Keratinocyte (primary cell): ENCODE measurements at regions not wholly inside any gene's neighbourhood (a gene's known extent, or its start where the extent isn't known, plus 50 kb on each side); places are given as distances from the start of the nearest gene placed in this dataset.

Experiments used
- DNase-seq: peaks from one replicate; pipeline ENCODE4 v3.0.0-alpha.2; 2011; ENCODE audit warnings: low read depth, missing footprints, low spot score
- FAIRE-seq: peaks from 2 replicates; lab custom pipeline; 2011; peaks lifted over from hg19 to GRCh38; lab: Jason Lieb, UNC
- H2AFZ ChIP-seq: 2 replicates; pipeline ENCODE4 v1.6.0; 2012; ENCODE audit warnings: low read length, control low read depth, inconsistent platforms; ENCODE audit not compliant: control insufficient read depth
- H3K27ac ChIP-seq: 2 replicates; pipeline ENCODE4 v1.5.1; 2011; ENCODE audit warnings: low read length; ENCODE audit not compliant: control insufficient read depth, insufficient read depth
- H3K27me3 ChIP-seq: 3 replicates; pipeline ENCODE4 v1.6.0; 2011; ENCODE audit warnings: low read length; ENCODE audit not compliant: control insufficient read depth, insufficient read depth; ENCODE audit errors: extremely low read depth
- H3K36me3 ChIP-seq, 2 experiments: 2 replicates in 1 of 2; 3 replicates in 1 of 2; pipeline ENCODE4 v1.5.1; 2011; ENCODE audit warnings: low read length in 2 of 2, mild to moderate bottlenecking in 1 of 2; ENCODE audit not compliant: control insufficient read depth in 2 of 2, insufficient read depth in 2 of 2; ENCODE audit errors: extremely low read depth in 1 of 2
- H3K4me1 ChIP-seq: 3 replicates; pipeline ENCODE4 v1.5.1; 2011; ENCODE audit warnings: low read length; ENCODE audit not compliant: control insufficient read depth, insufficient read depth; ENCODE audit errors: extremely low read depth
- H3K4me2 ChIP-seq: 3 replicates; pipeline ENCODE4 v1.6.0; 2011; ENCODE audit warnings: low read depth, low read length; ENCODE audit not compliant: control insufficient read depth, insufficient read depth; ENCODE audit errors: extremely low read depth
- H3K4me3 ChIP-seq, 3 experiments: fragments of 200-600 bp in 1 of 3; sonication (generic) in 1 of 3; 2 replicates in 2 of 3; 3 replicates in 1 of 3; pipeline ENCODE4 v1.5.1; 2011 to 2016; ENCODE audit warnings: low read length in 3 of 3, mild to moderate bottlenecking in 3 of 3, control low read depth in 2 of 3, inconsistent platforms in 1 of 3, low read depth in 1 of 3, mixed read lengths in 1 of 3, mixed run types in 1 of 3, moderate library complexity in 1 of 3; ENCODE audit not compliant: control insufficient read depth in 2 of 3, insufficient read depth in 2 of 3; ENCODE audit errors: extremely low read depth in 1 of 3
- H3K79me2 ChIP-seq: 2 replicates; pipeline ENCODE4 v1.6.0; 2012; ENCODE audit warnings: low read length; ENCODE audit not compliant: control insufficient read depth, insufficient read depth
- H3K9ac ChIP-seq: 3 replicates; pipeline ENCODE4 v1.6.0; 2011; ENCODE audit warnings: low read length; ENCODE audit not compliant: control insufficient read depth, insufficient read depth; ENCODE audit errors: extremely low read depth
- H3K9me1 ChIP-seq: 3 replicates; pipeline ENCODE4 v1.6.0; 2011; ENCODE audit warnings: low read length; ENCODE audit not compliant: control insufficient read depth, insufficient read depth; ENCODE audit errors: extremely low read depth
- H3K9me3 ChIP-seq: 2 replicates; pipeline ENCODE4 v1.5.1; 2012; ENCODE audit warnings: low read depth, low read length; ENCODE audit not compliant: control insufficient read depth
- H4K20me1 ChIP-seq: 3 replicates; pipeline ENCODE4 v1.6.0; 2011; ENCODE audit warnings: low read length; ENCODE audit not compliant: control insufficient read depth, insufficient read depth; ENCODE audit errors: extremely low read depth
- EZH2 ChIP-seq: IDR thresholded peaks from one replicate; pipeline ENCODE4 v1.6.1; 2012; ENCODE audit warnings: inconsistent platforms, mild to moderate bottlenecking, low read length, moderate library complexity
- dilution Hi-C: fragments of 300-500 bp; cut with MboI; formaldehyde crosslinking; loops from one replicate; pipeline ENCODE4 v1.7.0; 2020; ENCODE audit warnings: low sequenced_read_pairs; ENCODE audit not compliant: extremely low pct_ligation_motif_present
- TF ChIP-seq, protein P1 (sequence below), 3 experiments: IDR thresholded peaks in 1 of 3; conservative IDR thresholded peaks in 1 of 3; optimal IDR thresholded peaks in 1 of 3; 2 replicates in 2 of 3; 3 replicates in 1 of 3; pipeline versions ENCODE3 to v1.5.1; 2011; ENCODE audit warnings: low read length in 3 of 3, mild to moderate bottlenecking in 3 of 3, moderate library complexity in 2 of 3, control low read depth in 1 of 3, inconsistent platforms in 1 of 3; ENCODE audit not compliant: insufficient read depth in 2 of 3; ENCODE audit errors: extremely low read depth in 1 of 3

DNA sequence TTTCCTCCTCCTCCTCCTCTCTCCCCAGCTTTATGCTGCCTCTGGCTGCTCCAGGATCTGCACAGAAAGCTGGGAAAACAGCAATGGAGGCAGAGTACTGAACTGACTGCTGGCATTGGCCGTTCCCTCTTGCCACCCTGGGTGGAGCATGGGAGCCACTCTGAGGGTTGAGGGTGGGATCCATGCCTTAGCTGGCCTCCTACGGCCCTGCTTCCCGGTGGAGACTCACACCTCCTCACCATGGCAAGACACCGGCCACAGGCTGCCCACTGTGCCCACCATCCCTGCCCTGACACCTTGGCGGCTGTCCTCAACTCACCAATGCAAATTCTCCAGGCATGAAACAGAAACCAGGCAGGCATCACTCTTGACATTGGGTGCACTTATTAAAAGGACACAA lies 832.3 kb upstream of the ID2 start:
- no peak overlapping the region for H3K4me3 ChIP-seq
- H3K27ac ChIP-seq, result no peak overlapping the region
- FAIRE-seq (no peak), DNase-seq (no peak)
- H3K9ac ChIP-seq, result no peak overlapping the region
- H3K79me2 ChIP-seq, result no peaks in the 10 kb centered on the region
- H3K27me3 ChIP-seq, result no peaks in the 10 kb centered on the region
- TF ChIP-seq, protein P1, sequence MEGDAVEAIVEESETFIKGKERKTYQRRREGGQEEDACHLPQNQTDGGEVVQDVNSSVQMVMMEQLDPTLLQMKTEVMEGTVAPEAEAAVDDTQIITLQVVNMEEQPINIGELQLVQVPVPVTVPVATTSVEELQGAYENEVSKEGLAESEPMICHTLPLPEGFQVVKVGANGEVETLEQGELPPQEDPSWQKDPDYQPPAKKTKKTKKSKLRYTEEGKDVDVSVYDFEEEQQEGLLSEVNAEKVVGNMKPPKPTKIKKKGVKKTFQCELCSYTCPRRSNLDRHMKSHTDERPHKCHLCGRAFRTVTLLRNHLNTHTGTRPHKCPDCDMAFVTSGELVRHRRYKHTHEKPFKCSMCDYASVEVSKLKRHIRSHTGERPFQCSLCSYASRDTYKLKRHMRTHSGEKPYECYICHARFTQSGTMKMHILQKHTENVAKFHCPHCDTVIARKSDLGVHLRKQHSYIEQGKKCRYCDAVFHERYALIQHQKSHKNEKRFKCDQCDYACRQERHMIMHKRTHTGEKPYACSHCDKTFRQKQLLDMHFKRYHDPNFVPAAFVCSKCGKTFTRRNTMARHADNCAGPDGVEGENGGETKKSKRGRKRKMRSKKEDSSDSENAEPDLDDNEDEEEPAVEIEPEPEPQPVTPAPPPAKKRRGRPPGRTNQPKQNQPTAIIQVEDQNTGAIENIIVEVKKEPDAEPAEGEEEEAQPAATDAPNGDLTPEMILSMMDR (optimal IDR thresholded peaks at IDR 0.05 in 1 of 3, IDR thresholded peaks at IDR 0.05 in 1 of 3, conservative IDR thresholded peaks at IDR 0.05 in 1 of 3; ENCODE audit: extremely low read depth in 1 of 3, insufficient read depth in 2 of 3, low read length in 3 of 3), result no peak
- no peak for TF ChIP-seq EZH2
- no peaks in the 10 kb centered on the region for H3K9me1 ChIP-seq
- no peaks in the 10 kb centered on the region for H4K20me1 ChIP-seq
- no peaks in the 10 kb centered on the region for H3K9me3 ChIP-seq
- H2AFZ ChIP-seq, result no peak overlapping the region
- peaks cover 23% of the 10 kb centered on the region for H3K4me1 ChIP-seq
- no peaks in the 10 kb centered on the region for H3K36me3 ChIP-seq
- H3K4me2 ChIP-seq, result no peak overlapping the region
- dilution Hi-C loops, result no loop called here

DNA sequence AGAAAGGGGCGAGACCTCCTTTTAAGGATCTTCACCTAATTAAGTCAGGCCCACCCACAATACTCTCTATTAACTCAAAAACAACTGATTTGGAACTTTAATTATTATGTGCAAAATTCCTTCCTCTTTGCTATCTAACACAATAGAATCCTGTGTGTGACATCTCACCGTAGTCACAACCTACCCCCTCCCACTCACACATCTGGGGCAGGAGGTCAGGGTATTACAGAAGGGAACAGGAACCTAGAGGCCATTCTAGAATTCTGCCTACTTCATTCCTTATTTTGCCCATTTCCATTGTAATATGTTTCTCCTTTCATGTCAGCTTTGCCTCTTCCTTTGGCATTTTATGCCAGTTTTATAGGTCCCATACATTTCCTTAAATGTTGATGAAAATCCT lies 829.3 kb upstream of the ID2 start:
- dilution Hi-C loops, result no loop called here
- DNase-seq (no peak), FAIRE-seq (no peak)
- Histone ChIP-seq H3K9ac (no peak overlapping the region), H3K9me3 (no peaks in the 10 kb centered on the region), H3K4me3 (no peak overlapping the region), H3K4me2 (no peak overlapping the region), H4K20me1 (no peaks in the 10 kb centered on the region), H3K27me3 (no peaks in the 10 kb centered on the region), H3K79me2 (no peaks in the 10 kb centered on the region), H2AFZ (no peak overlapping the region), H3K4me1 (peaks cover 14% of the 10 kb centered on the region), H3K36me3 (no peaks in the 10 kb centered on the region), H3K9me1 (no peaks in the 10 kb centered on the region), H3K27ac (no peak overlapping the region)
- no peak for TF ChIP-seq EZH2
- TF ChIP-seq, protein P1 (optimal IDR thresholded peaks at IDR 0.05 in 1 of 3, IDR thresholded peaks at IDR 0.05 in 1 of 3, conservative IDR thresholded peaks at IDR 0.05 in 1 of 3; ENCODE audit: extremely low read depth in 1 of 3, insufficient read depth in 2 of 3, low read length in 3 of 3), result no peak
